ENCODE measurements at regions not wholly inside any gene's neighbourhood (a gene's known extent, or its start where the extent isn't known, plus 50 kb on each side); places are given as distances from the start of the nearest gene placed in this dataset.
"Not testable (repeated sequence)": the region's sequence is repeated elsewhere in the genome, so short reads cannot be mapped to it uniquely, and the experiment has no call there.

- DNase-seq (ENCODE audit: low spot score in 2 of 2) = no peak
- FAIRE-seq = no peak
Observed at GRCh38 chrX:7409866-7410265, 261.9 kb upstream of the PUDP start.

DNA sequence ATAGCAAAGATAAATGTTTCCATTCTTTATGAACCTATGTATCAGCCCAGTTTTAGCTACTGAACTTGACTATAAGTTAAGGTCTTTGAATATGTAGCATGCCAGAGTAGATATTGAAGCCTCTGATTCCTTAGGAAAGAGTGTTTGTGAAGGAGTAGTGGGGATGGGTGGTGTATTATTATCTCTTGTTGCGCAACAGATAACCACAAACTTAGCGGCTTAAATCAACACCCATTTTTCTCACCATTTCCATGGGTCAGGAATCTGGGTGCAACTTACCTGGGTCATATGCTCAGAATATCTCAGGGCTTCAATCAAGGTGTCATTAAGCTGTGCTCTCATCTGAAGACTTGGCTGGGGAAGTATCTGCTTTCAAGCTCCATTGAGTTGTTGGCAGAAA, 251.4 kb upstream of the PUDP start:
- no peak for DNase-seq (ENCODE audit: low spot score in 2 of 2)
- FAIRE-seq = no peak

DNA sequence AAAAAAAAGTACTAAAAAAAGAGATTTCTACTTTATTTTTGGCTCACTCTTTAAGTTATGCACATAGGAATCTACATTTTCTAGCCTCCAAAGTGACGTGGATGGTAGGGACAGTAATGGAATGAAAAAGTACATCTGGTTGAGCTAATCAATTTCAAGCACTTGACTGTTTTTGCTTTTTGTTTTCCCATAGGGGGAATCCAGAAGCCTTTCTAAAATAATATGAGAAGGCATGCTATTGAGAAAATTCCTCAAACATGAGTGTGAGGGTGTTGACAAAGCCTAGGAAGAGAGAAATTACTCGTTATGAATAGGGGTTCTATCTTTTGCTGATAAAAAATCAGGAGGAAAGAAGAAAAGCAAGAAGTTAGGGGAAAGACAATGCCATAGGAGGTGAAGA, 242.5 kb upstream of the PUDP start:
- no peak for FAIRE-seq
- DNase-seq (ENCODE audit: low spot score in 2 of 2) = no peak

- no peak for DNase-seq (ENCODE audit: low spot score in 2 of 2)
- no peak for FAIRE-seq
Observed at GRCh38 chrX:7389576-7389975, 241.6 kb upstream of the PUDP start.

GRCh38 chrX:7385131-7385530, 237.2 kb upstream of the PUDP start:
- DNase-seq (ENCODE audit: low spot score in 2 of 2) (no peak), FAIRE-seq (no peak)

GRCh38 chrX:7378406-7378805, 230.5 kb upstream of the PUDP start:
- FAIRE-seq (no peak), DNase-seq (ENCODE audit: low spot score in 2 of 2) (no peak)

GRCh38 chrX:7372825-7373525, 225.0 kb upstream of the PUDP start:
- no peak for FAIRE-seq

GRCh38 chrX:7362111-7362510, 214.2 kb upstream of the PUDP start:
- FAIRE-seq = no peak
- no peak for DNase-seq (ENCODE audit: low spot score in 2 of 2)

More at GRCh38 chrX:7372825-7373525, 225.0 kb upstream of the PUDP start:
- DNase-seq (ENCODE audit: low spot score in 2 of 2) = no peak

- no peak for DNase-seq (ENCODE audit: low spot score in 2 of 2)
Observed at GRCh38 chrX:7351926-7352325, 204.0 kb upstream of the PUDP start.

GRCh38 chrX:7347465-7347864, 199.5 kb upstream of the PUDP start:
- FAIRE-seq = no peak
- no peak for DNase-seq (ENCODE audit: low spot score in 2 of 2)

More at GRCh38 chrX:7351926-7352325, 204.0 kb upstream of the PUDP start:
- FAIRE-seq = no peak

DNA sequence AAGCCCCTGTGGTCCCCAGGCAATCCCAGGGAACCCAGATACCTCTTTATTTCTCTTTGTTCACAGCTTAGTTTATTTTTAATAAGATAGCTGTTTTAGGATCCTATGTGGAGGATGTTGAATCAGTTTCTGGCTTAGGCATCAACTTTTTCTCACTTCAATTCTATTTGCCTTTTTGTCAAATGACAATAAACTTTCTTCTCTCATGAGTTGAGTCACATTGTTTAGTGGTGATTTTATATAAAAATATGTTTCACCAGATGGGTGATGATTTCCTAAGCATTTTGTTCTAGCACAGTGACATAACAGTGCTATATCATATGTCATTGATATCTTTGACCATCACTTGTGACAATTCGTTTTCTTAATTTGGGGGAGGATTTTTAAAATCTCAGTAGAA, 198.1 kb upstream of the PUDP start:
- DNase-seq (ENCODE audit: low spot score in 2 of 2) = no peak
- FAIRE-seq = no peak

DNA sequence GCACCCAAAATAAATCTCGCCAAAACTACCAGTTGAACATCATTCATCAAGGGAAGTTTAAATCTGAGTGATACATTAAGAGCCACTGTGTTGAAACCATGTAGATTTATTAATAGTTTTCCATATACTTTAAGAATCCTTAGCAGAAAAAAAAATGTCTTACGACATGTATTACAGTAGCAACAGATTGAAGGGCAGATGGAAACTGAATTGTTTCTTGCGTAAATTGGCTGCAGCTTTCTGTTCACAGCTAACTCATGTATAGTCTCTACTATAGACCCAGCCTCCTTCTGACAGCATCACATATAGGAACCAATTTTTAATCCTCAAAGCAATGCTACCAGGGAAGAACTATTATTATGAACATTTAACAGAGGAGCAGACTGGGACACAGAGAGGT, 195.2 kb upstream of the PUDP start:
- DNase-seq (ENCODE audit: low spot score in 2 of 2) = no peak
- FAIRE-seq = no peak

DNA sequence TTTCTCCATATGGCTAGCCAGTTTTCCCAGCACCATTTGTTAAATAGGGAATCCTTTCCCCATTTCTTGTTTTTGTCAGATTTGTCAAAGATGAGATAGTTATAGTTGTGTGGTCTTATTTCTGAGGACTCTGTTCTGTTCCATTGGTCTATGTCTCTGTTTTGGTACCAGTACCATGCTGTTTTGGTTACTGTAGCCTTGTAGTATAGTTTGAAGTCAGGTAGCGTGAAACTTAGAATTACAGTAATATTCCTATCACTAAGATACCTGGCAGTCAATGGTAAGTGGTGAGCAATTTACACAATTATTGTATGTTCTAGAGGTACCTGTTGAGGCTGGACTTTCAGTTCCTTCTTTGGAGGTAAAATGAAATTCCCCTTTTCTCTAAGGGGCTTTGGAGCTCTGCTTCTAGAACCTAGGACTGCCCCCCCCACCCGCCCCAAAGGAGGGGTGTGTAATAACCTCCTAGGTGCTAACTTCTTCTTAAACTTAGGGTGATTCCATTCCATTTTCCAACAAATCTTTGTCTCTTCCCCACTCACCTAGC, 187.9 kb upstream of the PUDP start:
- FAIRE-seq; DNase-seq (ENCODE audit: low spot score in 2 of 2): not testable (repeated sequence)

DNA sequence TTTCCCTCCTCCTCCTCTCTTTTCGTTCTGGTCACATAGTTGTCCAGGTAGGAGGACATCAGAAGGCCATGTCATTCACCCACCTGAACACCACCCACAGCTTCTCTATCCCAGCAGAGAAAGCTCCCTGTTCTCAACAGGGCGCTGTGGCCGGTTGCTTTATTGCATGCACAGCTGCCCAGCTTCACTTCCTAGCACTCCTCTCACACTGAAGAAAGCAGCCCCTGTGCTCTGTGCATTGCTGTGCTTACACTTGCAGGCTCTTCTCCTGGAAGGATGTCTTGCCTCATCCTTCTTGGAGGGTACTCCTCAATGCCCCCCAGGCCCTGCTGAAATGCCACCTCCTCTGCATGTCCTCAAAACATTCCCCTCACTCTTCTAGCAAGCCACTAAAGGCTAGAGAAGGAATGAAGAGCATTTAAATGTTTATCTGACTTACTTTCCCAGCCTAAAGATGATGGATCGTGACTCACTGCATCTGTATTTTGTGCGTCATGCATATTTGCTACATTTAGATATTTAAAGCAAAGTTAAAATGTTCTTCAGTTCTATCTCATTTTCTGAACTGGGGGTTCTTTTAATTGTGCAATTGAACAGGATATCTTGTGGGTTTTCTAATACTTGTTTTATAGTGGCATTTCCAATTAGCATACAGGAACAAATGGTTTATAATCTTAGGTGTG, 186.4 kb upstream of the PUDP start:
- DNase-seq (ENCODE audit: low spot score in 2 of 2) (no peak), FAIRE-seq (no peak)

- DNase-seq (ENCODE audit: low spot score in 2 of 2) (no peak), FAIRE-seq (no peak)
Observed at GRCh38 chrX:7330971-7331746, 183.2 kb upstream of the PUDP start.

DNA sequence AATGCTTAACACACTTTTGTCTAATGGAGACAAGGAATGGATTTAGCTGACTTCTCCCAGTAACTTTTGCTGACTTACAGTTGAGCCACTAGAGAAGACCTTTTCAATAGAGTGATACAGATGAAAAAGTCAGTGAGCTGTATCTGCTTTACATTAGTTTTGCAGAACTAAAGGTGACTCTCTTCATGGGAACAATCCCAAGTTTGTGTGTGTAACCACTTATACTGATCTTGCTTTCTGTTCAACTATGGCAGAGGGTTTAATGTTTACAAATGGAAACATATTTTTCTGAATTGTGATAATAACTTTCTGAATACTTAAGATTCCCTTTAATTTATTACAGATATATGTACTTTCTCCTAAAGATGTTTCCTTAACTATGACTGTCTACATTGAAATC, 182.6 kb upstream of the PUDP start:
- DNase-seq (ENCODE audit: low spot score in 2 of 2) = no peak
- no peak for FAIRE-seq

DNA sequence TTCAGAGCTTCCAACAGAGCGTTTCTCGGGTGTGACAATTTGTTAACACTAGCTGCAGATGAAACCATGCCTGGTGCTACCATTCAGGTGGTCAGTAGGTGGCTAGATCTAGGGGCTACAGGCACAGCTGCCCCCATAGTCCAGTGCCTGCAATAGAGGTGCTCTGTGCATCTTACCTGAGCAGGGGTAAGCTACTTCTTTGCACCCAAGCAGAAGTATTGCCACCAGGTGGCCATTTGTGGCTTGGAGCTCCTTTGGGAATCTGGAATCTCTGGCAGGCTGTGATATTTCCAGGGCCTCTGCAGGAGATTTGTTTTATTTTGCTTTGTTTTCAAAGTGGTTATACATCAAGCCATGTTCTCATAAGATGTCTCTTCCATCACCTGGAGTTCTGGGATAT, 170.7 kb upstream of the PUDP start:
- DNase-seq (ENCODE audit: low spot score in 2 of 2) = no peak
- no peak for FAIRE-seq

GRCh38 chrX:7318241-7318640, 170.3 kb upstream of the PUDP start:
- DNase-seq (ENCODE audit: low spot score in 2 of 2) = no peak
- FAIRE-seq = no peak

- DNase-seq (ENCODE audit: low spot score in 2 of 2) (no peak), FAIRE-seq (no peak)
Observed at GRCh38 chrX:7316887-7317286, 168.9 kb upstream of the PUDP start.

DNA sequence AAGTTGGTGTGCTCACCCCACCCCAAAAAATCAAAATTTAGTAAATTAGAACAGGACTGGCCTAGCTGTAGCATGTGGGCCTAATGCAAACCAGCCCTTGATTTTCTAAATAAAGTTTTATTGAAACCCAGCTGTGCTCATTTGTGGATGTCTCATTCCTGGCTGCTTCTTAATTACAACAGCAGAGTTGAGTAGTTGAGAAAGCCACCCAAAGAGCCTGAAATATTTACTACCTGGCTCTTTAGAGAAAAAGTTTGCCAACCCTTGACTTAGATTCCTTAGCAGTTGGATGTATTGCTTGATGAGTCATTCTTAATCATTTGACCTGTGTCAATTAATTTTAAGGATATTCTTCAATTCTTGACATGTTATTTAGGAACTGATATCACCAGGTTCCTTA, 168.3 kb upstream of the PUDP start:
- FAIRE-seq (no peak), DNase-seq (ENCODE audit: low spot score in 2 of 2) (no peak)

DNA sequence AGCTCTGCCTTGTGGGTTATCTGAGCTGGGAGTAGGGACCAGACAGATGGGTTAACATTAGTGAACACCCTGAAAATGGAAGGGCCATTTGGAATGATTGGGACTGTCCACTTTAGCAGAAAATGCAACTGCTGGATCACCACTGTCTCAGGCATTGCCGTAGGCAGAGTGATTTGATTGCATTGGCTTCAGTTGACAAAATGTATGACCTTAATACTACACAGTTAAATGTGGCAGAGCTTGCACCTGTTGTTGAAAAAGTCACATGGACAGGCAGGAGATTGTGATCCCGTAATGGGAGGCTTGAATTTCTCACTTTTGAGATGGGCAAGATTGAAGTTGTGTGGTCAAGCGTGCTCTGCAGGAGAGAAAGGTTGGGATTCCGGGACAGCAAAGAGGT, 166.5 kb upstream of the PUDP start:
- DNase-seq (ENCODE audit: low spot score in 2 of 2) = no peak
- no peak for FAIRE-seq

All from frontal cortex (tissue), 3 donors.